Stimulated activated CD8-positive, alpha-beta memory T cell treated with anti-CD3 and anti-CD28 coated beads, Interleukin-7, amount 100 ng/mL, for 24 hours (primary cell): ENCODE measurements at regions not wholly inside any gene's neighbourhood (a gene's known extent, or its start where the extent isn't known, plus 50 kb on each side); places are given as distances from the start of the nearest gene placed in this dataset.

Experiments used
- DNase-seq: peaks from one replicate; pipeline ENCODE4 v3.0.0-alpha.2; 2020; ENCODE audit warnings: low read depth

DNA sequence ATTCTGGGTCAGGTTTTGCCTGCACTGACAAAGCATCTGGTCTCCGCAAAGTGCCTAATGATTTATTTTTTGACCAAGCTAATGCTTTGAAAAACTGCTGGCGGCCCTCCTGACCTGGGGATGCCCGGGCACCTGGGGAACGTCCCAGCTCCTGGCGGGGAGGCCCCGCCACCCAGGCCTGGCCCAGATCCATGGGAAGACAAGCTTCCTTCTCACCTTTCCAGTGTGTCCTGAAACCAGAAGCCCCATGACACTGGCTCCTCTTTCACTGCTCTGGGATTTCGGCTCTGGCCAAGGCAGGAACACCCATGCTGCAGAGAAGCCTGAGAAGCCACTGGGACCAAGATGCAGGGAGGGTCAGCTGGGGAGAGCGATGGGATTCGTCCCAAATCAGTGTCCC is 144.1 kb downstream of the SEC61B start:
- no peak for DNase-seq

DNA sequence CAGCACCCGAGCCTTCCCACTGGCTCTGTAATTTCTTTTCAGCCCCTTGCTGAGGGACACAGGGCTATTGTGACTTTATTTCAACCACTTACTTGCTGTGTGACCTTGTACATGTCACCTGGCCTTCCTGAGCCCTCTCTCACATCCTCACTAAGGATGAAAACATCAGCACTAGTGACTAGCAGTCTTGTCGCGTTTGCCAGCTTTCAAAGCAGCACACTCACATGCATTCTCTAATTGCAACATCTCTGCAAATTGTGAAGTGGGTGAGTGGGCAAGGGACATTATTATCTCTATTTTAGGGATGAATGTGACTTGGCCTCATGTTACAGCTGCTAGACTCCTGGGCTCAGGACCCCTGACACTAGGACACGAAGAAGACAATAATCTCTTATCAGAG is 144.5 kb downstream of the SEC61B start:
- DNase-seq, result no peak

DNA sequence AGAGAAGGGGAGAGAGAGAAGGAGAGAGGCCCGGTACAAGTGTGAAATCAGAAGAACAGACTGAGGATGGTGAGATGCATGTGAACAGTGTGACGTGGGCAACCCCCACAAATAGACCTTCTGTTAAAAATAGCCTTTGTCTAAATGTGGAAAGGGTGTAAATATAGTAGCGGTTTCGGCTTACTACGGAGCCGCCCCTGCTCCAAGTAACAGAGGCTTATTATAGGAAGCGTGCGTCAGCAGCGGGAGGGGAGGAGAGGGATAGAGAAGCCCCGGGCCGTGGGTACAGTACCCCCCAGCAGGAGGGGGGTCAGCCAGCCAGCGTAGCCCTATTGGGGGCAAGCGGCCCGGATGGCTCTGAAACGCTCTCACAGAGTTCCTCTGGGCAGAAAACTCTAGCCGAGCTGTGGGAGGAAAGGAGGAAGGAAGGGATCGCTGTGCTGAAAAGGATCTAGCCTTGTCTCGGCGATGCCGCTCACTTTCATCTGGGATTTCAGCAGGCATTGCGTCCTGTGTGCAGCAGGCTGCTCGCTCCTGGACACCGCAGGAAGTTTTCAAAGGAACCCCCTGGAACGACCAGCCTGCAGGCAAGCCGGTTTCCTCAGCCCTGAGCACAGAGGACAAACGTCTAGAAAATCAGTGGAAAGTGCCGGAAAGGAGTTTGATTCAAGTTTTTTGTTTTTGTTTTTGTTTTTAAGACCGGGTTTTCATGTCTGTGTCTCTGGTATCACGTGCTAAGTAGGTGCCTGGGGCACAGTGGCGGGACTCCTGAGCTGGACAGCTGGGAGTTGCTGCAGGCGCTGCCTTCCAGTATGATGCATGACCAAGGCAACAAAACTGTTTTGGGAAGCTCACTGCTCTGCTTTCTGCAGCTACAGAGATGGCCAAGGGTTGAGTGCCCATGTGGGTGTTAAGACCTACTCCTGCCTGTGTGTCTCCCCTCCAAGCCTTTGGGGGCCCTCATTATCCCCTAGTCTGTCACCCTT is 146.6 kb downstream of the SEC61B start:
- DNase-seq, result no peak

DNA sequence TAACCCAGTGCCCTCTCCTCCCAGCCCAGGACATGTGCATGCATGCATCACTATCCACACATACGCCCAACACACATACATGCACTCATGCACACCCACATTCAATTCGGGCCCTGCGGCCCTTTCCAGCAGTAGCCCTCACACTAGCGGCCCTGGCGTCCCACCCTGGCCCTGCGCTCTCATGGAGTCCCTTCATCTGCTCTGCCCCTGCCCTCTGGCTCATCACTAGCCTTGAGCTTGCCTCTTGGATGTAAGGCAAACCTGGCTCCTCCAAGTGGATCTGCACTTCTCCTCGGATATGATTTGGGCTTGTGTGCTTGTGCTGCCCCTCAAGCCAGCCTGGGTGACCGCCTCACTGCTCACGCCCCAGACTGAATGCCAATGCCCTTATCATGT is 147.2 kb downstream of the SEC61B start:
- DNase-seq, result no peak

DNA sequence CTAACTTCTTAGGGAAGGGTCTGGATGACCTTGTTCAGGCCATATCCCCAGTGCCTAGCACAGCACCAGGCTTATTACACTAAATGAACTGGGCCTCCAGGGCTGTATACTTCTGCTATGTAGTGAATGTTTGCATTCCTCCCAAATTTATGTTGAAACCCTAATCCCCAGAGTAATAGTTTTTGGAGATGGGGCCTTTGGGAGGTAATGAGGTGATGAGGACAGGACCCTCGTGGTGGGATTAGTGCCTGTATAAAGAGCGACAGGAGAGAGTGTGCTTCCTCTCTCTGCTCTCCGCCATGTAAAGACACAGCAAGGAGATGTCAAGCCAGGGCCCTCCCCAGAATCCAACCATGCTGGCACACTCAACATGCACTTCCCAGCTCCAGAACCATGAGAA is 148.3 kb downstream of the SEC61B start:
- no peak for DNase-seq

DNA sequence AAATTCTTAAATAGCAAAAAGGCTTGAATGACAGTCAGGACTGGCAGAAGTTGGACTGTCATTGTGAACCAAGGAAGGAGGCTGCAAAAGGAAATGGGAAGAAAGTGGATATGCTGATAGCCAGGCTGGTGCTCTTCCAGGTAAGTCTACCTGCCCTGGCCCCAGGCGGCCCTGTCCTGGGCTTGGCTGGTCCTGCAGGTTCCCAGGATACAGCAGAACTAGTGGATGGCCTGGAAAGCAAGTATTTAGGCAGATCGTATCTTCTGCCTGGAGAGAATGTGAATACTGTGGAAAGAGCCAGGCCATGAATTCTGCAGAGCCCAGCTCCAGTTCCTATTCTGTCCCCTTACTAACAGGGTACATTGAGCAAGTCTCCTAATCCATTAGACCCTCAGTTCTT is 149.3 kb downstream of the SEC61B start:
- no peak for DNase-seq

DNA sequence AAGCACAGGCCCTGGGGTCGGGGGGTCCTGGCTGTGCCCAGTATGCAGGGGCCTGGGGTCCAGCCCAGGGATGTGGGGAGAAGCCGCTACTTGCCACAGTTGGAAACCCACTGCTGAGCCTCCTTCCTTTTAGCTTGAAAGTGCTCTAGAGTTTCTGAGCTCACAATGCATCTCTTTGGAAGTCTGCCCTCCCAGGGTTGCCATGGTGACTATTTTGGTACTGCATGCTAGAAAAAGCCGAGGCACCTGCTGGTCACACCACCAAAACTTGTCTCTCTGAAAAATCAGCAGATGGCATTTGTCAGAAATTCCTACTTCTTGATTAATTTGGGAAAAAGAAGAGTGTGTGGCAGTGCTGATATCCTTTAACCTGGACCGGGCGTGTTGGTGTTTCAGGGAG is 151.8 kb downstream of the SEC61B start:
- DNase-seq, result no peak

DNA sequence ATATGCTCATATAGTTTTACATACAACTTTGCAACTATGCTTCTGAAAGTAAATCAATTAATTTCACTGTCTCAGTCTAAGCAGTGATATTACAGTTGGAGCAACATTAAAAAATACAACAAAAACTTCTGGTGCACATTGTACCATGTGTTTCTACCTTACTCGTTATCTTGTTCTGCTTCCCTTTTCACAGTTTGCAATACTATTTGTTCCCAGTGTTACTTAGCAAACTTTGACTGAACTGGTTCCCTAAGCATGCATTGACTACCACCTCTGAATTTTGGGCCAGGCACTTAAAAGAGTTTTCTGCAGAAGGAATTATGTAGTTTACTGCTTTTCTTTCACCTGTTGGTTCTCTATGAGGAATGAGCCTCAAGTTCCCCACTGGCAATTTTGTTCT is 152.7 kb downstream of the SEC61B start:
- DNase-seq, result no peak

DNA sequence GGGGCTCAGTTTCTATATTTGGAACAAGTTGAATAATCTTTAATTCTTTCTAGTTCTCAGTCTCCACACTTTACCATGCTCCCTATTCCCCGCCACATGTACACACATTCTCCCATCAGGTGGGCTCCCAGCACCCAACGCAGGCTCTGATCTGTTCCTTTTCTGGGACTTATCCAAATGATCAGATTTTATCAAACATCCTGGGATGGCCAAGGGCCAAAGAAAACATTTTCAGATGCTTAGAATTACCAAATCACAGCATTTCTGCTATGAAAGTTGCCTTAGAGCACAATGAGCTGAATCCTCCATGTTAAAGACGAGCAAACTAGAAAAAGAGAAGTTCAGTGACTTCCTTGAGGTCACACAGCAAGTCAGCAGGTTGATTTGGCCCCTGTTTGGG is 153.4 kb downstream of the SEC61B start:
- no peak for DNase-seq

DNA sequence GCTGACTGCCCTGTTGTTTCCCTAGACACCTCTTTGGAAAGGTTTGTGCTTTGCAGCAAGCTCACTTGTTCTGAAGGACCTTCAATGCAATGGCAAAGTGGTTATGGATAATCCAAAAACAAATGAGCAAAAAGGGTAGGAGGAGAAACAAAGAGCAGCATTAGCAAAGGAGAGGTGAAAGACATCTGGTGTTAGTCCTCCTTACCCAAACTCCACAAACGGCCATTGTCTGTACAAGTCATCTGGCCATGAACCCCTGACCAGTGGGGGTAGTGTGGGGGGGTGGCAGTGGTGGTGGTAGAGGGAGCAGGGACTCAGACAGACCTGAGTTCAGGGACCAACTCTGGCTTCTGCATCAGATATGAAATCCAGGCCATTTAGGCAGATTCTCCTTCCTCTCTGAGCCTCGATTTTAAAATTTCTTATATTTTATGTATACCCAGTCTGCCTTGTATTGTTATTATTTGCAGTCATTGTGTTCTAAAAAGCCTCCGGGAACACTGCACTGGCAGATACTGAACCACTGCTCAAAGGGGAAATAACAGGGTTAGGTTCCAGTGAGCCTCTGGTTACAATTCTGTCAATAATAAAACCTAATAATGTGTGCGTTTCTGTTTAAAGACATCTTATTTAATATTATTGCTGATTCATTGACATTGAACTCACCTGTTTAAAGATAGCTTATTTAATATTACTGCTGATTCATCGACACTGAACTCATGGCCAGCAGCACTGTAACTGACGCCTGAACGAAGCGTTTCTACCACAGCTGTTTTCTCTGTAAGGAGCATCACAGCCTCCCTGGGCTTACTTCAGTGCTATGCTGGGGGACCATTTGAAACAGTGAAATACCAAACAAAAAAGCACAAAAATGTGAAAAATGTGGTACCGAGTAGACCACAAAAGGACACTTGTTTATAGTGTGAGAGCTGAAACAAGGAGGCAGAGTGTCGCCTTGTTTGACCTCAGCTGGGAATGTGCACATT is 156.0 kb downstream of the SEC61B start:
- no peak for DNase-seq

DNA sequence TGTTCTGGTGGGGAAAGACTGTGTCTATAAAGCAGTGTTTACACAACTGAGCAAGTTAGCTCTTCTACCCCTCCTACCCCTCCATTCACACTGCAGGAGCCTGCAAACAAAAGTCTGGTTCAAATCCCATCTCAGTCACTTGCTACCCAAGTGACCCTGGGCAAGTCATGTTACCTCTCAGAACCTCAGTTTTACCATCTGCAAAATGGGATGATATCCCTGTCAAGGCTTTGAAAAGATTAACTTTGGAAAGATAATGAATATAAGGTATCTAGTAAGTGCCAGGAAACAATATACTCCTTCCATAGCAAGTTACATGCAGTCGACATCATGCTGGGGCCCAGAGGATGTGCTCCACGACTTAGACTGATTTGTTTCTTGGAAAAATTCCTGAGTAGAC is 161.5 kb downstream of the SEC61B start:
- DNase-seq, result no peak

DNA sequence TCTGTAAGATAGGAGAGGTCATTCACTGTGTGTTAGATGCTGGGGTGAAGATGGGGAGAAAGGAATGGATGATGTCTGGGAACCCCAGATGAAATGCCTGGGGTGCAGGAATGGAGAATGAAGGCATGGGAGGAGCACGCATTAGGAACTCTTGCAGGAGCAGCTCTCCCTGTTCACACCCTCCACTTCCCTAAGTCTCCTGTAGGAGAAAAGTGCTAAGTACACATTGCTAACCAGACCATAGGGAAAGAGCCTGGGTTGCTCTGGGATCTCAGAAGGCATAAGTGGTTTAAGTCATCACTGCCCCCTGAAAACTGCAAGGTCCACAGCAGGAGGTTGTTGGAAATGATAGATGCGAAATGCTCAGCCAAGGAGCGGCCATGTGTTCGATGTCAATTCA is 163.1 kb downstream of the SEC61B start:
- no peak for DNase-seq

DNA sequence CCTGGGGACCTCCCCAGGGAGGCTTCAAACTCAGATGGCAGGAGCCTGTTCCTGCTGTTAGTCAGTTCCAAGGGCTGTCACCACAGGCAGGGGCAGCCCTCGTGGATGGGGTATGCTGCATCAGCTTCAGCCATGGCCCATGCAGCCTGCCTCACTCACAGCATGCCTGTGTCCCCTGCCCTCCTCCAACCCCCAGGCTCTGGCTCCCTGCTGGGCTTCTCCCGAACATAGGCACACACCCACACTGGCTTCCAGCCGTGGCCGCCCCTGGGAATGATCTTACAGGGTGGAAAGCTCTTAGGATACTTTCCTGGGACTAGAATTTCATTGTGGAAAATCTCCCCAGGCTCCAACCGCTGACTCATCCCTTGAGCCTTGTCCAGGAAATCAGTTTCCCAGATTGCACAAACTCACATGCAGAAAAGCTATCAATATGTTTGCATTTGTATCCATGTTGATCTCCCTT is 163.8 kb downstream of the SEC61B start:
- DNase-seq, result no peak

DNA sequence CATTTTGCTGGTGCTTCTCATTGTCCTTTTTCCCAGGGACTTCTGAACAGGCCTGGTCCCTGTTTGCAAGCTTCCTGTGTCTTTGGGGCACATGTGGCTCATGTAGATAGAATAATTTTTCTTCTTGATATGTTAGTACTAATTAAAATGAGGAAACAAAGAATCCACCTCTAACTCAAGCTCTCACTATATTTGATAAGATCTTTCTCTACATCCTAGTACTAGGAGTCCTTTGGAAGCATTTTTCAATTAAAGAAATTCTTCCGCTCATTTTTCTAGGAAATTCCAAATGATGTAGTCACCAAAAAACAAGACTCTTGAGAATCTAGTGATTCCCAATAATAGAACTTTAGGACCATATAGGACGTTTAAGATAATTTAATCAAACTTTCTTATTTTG is 165.3 kb downstream of the SEC61B start:
- no peak for DNase-seq

DNA sequence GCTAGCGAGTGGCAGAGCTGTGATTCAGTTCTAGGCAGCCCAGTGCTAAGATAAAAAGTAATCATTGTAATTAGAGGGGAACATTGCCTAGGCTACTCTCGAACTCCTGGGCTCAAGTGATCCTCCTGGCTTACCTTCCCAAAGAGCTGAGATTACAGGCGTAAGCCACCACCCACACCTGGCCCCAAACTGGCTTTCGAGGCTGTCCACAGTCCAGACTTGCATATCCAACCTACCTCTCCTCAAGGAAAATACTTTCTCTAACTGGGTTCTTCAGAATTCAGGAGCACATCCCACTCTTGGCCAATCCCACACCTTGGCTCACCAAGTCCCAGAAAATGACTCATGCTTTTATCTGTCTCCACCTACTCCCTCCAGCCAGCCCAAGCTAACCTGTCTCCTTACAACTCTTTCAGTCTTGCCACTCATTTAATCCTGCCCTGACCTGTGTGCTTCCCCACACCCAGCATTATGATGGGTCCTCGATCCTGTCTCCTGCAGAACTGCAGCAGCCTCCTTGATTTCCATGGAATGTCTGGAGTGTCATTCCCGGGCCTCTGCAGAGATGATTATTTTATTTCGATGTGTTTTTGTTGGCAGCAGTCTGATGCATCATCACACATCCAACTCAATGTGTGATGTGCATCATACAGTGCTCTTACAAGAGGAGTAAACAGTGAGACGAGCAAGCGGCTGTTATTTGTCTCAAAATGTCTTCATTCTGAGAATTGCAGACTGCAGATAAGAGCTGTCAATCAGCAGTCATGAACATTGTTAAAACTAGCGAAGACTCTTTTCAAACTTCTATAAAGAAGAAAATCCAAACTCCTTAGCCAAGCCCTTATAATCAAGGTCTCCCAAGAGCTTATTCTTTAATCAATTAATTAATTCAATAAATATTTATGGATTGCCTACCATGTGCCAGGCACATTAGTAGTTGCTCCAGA is 167.3 kb downstream of the SEC61B start:
- no peak for DNase-seq

DNA sequence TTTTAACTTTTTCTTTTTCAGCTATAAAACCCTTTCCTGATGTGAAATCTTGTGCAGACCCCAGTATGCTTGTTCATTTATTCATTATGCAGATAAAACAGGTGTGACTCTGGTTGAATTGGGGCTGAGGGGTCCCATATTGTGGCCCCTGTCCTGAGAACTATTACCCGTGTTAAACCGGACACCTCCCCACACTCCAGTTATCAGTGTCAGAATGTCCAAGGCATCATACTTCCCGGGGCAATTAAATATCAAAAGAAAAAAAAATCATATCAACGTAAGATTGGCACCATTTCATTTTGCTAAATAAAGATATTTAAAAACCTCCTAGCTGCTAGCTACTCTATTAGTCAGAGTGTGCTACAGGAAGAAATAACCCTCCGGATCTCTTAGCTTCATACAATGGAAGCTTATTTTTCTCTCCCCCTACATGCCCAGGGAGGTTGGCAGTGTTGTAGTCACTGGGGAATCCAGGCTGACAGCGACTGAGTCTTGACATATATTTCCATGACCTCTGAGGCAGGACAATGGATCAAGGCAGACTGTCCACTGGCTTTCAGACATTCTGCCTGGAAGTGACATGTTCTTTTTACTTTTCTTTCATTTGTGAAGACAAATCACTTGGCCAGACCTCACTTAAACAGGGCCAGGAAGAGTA is 170.0 kb downstream of the SEC61B start:
- DNase-seq, result no peak

DNA sequence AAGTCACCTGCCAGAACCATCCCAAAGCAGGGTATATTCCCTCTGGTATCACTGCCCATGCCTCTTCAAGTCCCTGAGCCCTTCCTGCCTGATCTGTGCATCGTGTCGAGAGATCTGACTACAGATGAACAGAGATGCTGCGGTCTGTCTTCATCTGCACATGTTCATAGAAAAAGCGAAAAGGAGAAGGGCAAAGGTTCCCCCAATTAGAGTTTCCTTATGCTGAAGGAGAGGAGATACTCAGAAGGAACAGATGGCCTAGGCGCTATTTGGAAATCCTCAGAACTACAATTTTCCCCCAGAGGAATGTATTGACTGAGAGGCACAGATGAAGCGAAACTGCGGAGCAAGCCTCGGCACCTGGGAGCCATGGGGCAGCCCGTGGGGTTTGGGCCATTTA is 170.9 kb downstream of the SEC61B start:
- DNase-seq, result no peak

DNA sequence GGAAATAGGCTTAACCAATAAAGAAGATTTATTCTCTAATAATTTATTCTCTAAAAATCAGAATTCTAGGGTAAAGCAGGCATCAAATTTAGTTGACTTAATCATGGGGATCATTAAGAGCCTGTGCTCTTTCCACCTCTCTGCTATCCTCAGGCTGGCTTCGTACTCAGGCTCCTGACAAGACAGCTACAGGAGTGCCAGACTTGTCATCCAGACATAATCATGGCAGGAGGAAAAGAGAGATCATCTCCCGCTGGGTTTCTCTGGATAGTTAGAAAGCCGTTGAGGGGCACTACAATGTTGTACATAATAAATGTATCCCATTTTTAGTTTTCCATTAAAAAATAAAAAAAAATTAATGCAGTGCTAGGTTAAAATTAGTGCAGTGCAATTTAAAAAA is 171.9 kb downstream of the SEC61B start:
- DNase-seq, result no peak

DNA sequence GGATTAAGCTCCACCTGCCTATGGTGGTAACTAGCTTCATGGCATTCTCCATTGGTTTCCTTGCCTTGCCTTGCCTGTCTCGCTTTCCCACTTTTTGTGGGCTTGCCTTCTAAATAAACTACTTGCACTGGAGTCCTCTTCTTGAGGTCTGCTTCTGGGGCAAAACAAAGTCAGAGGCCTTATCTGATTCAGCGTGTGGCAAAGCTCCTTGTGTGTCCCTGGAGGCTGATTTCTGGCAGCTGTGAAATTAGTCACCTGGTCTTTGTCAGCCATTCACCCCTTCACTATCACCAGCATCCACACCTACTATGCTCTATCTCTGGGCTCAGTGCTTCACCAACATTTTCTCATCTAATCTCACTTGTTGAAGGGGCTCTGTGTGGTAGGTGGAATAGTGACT is 176.2 kb downstream of the SEC61B start:
- DNase-seq, result no peak

DNA sequence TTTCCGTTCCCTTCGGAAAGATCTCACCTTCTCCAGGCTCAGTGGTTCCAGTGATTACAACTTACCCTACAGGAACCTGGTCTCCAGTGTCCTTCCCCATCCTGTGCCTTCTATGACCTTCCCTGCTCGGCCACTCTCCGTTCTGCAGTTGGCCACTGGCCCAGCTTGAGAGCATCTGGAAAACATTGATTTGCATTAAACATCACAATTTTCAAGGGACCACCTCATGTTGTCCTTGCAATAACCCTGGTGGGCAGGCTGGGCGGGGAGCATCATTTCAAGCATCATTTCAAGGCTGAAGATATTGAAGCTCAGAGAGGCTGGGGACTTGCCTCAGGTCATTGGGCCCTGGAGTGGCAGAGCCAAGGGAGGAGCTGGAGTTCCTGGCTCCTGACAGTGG is 177.4 kb downstream of the SEC61B start:
- no peak for DNase-seq

DNA sequence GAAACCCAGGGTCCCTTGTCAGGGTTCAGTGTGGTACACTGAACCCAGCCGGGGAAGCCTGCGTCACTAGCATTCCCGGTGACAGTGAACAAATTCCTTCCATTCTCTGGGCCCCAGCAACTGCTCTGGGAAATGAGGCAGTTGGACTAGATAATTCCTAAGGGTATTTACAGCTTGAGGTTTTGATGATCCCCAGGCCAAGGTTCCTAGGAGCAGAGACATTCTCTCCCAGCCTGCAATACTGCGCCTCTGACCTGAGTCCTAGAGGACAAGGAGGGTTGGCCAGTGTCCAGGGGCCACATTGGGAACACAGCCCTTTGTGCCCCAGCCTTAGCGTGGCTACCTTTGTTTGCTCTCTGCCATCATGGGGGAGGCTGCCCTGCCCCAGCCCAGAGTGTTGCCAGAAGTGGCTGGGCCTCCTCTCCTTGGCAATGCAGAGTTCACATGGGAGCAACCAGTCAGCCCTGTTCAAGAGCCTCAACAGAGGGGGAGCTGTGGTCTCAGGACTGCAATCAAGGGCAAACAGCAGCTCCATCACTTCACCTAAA is 178.2 kb downstream of the SEC61B start:
- DNase-seq, result no peak
